Gastroesophageal sphincter (tissue), 3 donors: ENCODE measurements at regions not wholly inside any gene's neighbourhood (a gene's known extent, or its start where the extent isn't known, plus 50 kb on each side); places are given as distances from the start of the nearest gene placed in this dataset.

Source experiments
- EP300 ChIP-seq: sonication (generic); formaldehyde crosslinking; IDR thresholded peaks from one replicate; pipeline ENCODE4 v1.6.1; 2017; ENCODE audit warnings: antibody characterized with exemption, mild to moderate bottlenecking
- POLR2A ChIP-seq, 2 donors: fragments of 450-650 bp; IDR thresholded peaks; one replicate each; pipeline ENCODE4 v1.6.1; 2017; ENCODE audit warnings: antibody characterized with exemption in 2 of 2, mild to moderate bottlenecking in 2 of 2, moderate library complexity in 1 of 2
- TF ChIP-seq, protein P1 (sequence below), 4 experiments: fragments of 200-600 bp in 2 of 4; fragments of 450-650 bp in 2 of 4; sonication (generic) in 1 of 4; IDR thresholded peaks; one replicate each; pipeline ENCODE4 v1.5.1; 2017 to 2019; ENCODE audit warnings: antibody characterized with exemption in 4 of 4, mild to moderate bottlenecking in 2 of 4, moderate library complexity in 2 of 4

DNA sequence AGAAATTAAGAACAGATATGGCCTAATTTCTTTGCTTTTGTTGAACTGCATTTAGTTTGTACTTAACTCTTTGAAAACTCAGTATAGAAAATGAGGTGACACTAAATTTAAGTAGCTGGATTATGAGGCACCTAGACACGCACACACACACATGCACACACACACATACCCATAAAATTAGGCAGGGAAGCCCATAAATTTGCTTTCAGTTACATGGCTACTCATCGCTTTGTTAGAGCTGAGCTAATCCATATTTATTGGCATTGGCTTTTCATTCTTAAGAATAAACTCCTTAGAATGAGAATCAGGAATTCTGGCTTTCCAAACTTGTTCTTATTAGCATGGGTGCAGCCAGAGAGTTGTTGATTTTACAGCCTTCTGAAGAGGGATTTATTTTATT is 61.7 kb upstream of the MBNL2 start:
- TF ChIP-seq POLR2A (IDR thresholded peaks at IDR 0.05) (no peak), EP300 (no peak)
- TF ChIP-seq, protein P1, sequence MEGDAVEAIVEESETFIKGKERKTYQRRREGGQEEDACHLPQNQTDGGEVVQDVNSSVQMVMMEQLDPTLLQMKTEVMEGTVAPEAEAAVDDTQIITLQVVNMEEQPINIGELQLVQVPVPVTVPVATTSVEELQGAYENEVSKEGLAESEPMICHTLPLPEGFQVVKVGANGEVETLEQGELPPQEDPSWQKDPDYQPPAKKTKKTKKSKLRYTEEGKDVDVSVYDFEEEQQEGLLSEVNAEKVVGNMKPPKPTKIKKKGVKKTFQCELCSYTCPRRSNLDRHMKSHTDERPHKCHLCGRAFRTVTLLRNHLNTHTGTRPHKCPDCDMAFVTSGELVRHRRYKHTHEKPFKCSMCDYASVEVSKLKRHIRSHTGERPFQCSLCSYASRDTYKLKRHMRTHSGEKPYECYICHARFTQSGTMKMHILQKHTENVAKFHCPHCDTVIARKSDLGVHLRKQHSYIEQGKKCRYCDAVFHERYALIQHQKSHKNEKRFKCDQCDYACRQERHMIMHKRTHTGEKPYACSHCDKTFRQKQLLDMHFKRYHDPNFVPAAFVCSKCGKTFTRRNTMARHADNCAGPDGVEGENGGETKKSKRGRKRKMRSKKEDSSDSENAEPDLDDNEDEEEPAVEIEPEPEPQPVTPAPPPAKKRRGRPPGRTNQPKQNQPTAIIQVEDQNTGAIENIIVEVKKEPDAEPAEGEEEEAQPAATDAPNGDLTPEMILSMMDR (IDR thresholded peaks at IDR 0.05), result no peak
